B cell (primary cell): ENCODE measurements at regions not wholly inside any gene's neighbourhood (a gene's known extent, or its start where the extent isn't known, plus 50 kb on each side); places are given as distances from the start of the nearest gene placed in this dataset.

Experiments
- ATAC-seq: fragments of 200-7000 bp; cut with Tn5 transposase; one replicate; pipeline ENCODE4 v1.10.0; 2021; ENCODE audit warnings: low read depth, mild to moderate bottlenecking, moderate number of reproducible peaks, moderate library complexity
- CTCF ChIA-PET: fragments of 350-600 bp; sonication (Branson Sonifier 250); formaldehyde crosslinking; loops from one replicate; lab custom pipeline; 2021; ENCODE audit warnings: antibody characterized with exemption, inconsistent platforms; lab: Charles Lee
- POLR2A ChIA-PET: fragments of 350-600 bp; sonication (Branson Sonifier 250); formaldehyde crosslinking; loops from one replicate; lab custom pipeline; 2021; ENCODE audit warnings: antibody characterized with exemption; lab: Charles Lee
- DNase-seq: peaks from one replicate; pipeline ENCODE4 v3.0.0; 2013
- H2AFZ ChIP-seq: 2 replicates; pipeline ENCODE4 v1.6.1; 2012; ENCODE audit warnings: mild to moderate bottlenecking, low read depth, low read length; ENCODE audit not compliant: insufficient read depth, poor library complexity, severe bottlenecking
- H3K27ac ChIP-seq, 2 donors: 1 replicate in 1 of 2; 2 replicates in 1 of 2; pipeline ENCODE4 v1.5.1; 2012 to 2013; ENCODE audit warnings: low read length in 2 of 2, mild to moderate bottlenecking in 2 of 2, moderate library complexity in 1 of 2
- H3K27me3 ChIP-seq, 4 experiments: fragments of 200-600 bp in 1 of 4; sonication (generic) in 1 of 4; replicated peaks in 1 of 4; 1 replicate in 2 of 4; 2 replicates in 2 of 4; pipeline versions ENCODE4 v1.6.1 to v1.7.0; 2013 to 2016; ENCODE audit warnings: low read length in 3 of 4, mild to moderate bottlenecking in 2 of 4, mixed read lengths in 1 of 4, moderate library complexity in 1 of 4; ENCODE audit not compliant: insufficient read depth in 4 of 4, control insufficient read depth in 3 of 4; ENCODE audit errors: control extremely low read depth in 1 of 4
- H3K36me3 ChIP-seq, 2 experiments: replicated peaks in 1 of 2; 1 replicate in 1 of 2; 2 replicates in 1 of 2; pipeline versions ENCODE4 v1.6.1 to v1.7.1; 2013; ENCODE audit warnings: low read length in 1 of 2; ENCODE audit not compliant: insufficient read depth in 2 of 2, control insufficient read depth in 1 of 2; ENCODE audit errors: control extremely low read depth in 1 of 2, extremely low read depth in 1 of 2
- H3K4me1 ChIP-seq, 2 donors: fragments of 200-600 bp in 1 of 2; sonication (generic) in 1 of 2; 1 replicate in 1 of 2; 2 replicates in 1 of 2; pipeline versions ENCODE4 v1.5.1 to v1.6.1; 2013 to 2017; ENCODE audit warnings: low read length in 2 of 2; ENCODE audit not compliant: control insufficient read depth in 2 of 2, insufficient read depth in 2 of 2
- H3K4me2 ChIP-seq: replicated peaks from 2 replicates; pipeline ENCODE3; 2012; ENCODE audit warnings: mild to moderate bottlenecking, low read depth, low read length; ENCODE audit not compliant: poor library complexity, severe bottlenecking
- H3K4me3 ChIP-seq, 5 experiments: fragments of 200-600 bp in 1 of 5; sonication (generic) in 1 of 5; 1 replicate in 3 of 5; 2 replicates in 2 of 5; pipeline versions ENCODE4 v1.5.1 to v1.7.0; 2011 to 2016; ENCODE audit warnings: low read length in 4 of 5, mild to moderate bottlenecking in 4 of 5, low read depth in 2 of 5, control low read depth in 1 of 5, moderate library complexity in 1 of 5; ENCODE audit not compliant: insufficient read depth in 1 of 5; ENCODE audit errors: control extremely low read depth in 1 of 5, extremely low read depth in 1 of 5
- H3K79me2 ChIP-seq: fragments of 200-600 bp; sonication (generic); one replicate; pipeline ENCODE4 v1.6.0; 2016; ENCODE audit warnings: low read length; ENCODE audit not compliant: control insufficient read depth, insufficient read depth
- H3K9ac ChIP-seq: fragments of 200-600 bp; sonication (generic); 2 replicates; pipeline ENCODE4 v1.6.1; 2017; ENCODE audit warnings: mild to moderate bottlenecking, low read length, moderate library complexity
- H3K9me3 ChIP-seq, 3 donors: one replicate each; pipeline versions ENCODE4 v1.6.1 to v1.7.1; 2013; ENCODE audit warnings: low read length in 2 of 3; ENCODE audit not compliant: control insufficient read depth in 2 of 3, insufficient read depth in 1 of 3; ENCODE audit errors: control extremely low read depth in 1 of 3
- H4K20me1 ChIP-seq: 2 replicates; pipeline ENCODE4 v1.6.0; 2012; ENCODE audit warnings: mild to moderate bottlenecking, low read length; ENCODE audit not compliant: insufficient read depth, control insufficient read depth, poor library complexity, severe bottlenecking
- H3K27ac Mint-ChIP-seq: one replicate; pipeline ENCODE4 v1.8.0; 2021; ENCODE audit warnings: mixed read lengths
- H3K27me3 Mint-ChIP-seq: one replicate; pipeline ENCODE4 v1.8.0; 2021; ENCODE audit warnings: mixed read lengths
- H3K4me1 Mint-ChIP-seq: one replicate; pipeline ENCODE4 v1.8.0; 2021; ENCODE audit warnings: mixed read lengths
- H3K4me3 Mint-ChIP-seq: one replicate; pipeline ENCODE4 v1.8.0; 2021; ENCODE audit warnings: mixed read lengths
- H3K9me3 Mint-ChIP-seq: one replicate; pipeline ENCODE4 v1.8.0; 2022; ENCODE audit warnings: mixed read lengths; ENCODE audit not compliant: insufficient read depth
- CTCF ChIP-seq: fragments of 200-600 bp; IDR thresholded peaks from one replicate; pipeline ENCODE4 v1.8.0; 2022; ENCODE audit warnings: antibody characterized with exemption, mild to moderate bottlenecking
- EZH2 ChIP-seq: IDR thresholded peaks from 2 replicates; pipeline ENCODE4 v1.6.1; 2012; ENCODE audit warnings: borderline replicate concordance, low read depth, mild to moderate bottlenecking, moderate library complexity, low read length; ENCODE audit not compliant: insufficient read depth, poor library complexity, severe bottlenecking
- WGBS: methylation state at CpG from one replicate; pipeline ENCODE4 v1.1.5; 2013; ENCODE audit warnings: missing lambda C conversion rate; ENCODE audit not compliant: insufficient coverage; 5-methylcytosine and 5-hydroxymethylcytosine counted together
- intact Hi-C: fragments of 100-400 bp; cut with micrococcal nuclease; formaldehyde crosslinking; loops from one replicate; pipeline ENCODE4 v1.10.0; 2022

- Histone ChIP-seq H2AFZ (no peak overlapping the region), H3K4me3 (no peak overlapping the region), H3K9me3 (peaks cover 1 to 9% (median 4%) of the 10 kb centered on the region in 3 donors), H3K9ac (no peak overlapping the region), H3K4me1 (no peaks in the 10 kb centered on the region), H3K4me2 (no peak overlapping the region), H3K79me2 (no peaks in the 10 kb centered on the region), H3K36me3 (no peaks in the 10 kb centered on the region), H3K27me3 (no peaks in the 10 kb centered on the region), H4K20me1 (no peaks in the 10 kb centered on the region), H3K27ac (no peak overlapping the region)
- intact Hi-C loops = no loop called here
- Mint-ChIP-seq H3K4me1 (no peaks in the 10 kb centered on the region), H3K27ac (no peak overlapping the region), H3K4me3 (no peak overlapping the region), H3K9me3 (peaks cover 8% of the 10 kb centered on the region), H3K27me3 (no peaks in the 10 kb centered on the region)
- no peak for TF ChIP-seq CTCF
- TF ChIP-seq EZH2 = no peak
- no peak for DNase-seq
- CTCF ChIA-PET = no interaction called here
- POLR2A ChIA-PET = no interaction called here
- no CpG with 5 or more reads among the region's 1 CpG for WGBS
- ATAC-seq = no peak
Observed at GRCh38 chr21:21963911-21964310, 965.7 kb downstream of the NCAM2 start.

- no peaks in the 10 kb centered on the region for H4K20me1 ChIP-seq
- Mint-ChIP-seq H3K9me3 (peaks cover 8% of the 10 kb centered on the region), H3K4me1 (no peaks in the 10 kb centered on the region), H3K4me3 (no peak overlapping the region), H3K27me3 (no peaks in the 10 kb centered on the region), H3K27ac (no peak overlapping the region)
- H3K9me3 ChIP-seq = peaks cover 0 to 7% (median 4%) of the 10 kb centered on the region in 3 donors
- no peak overlapping the region for H3K4me2 ChIP-seq
- TF ChIP-seq CTCF (no peak), EZH2 (no peak)
- no peak overlapping the region for H2AFZ ChIP-seq
- no peaks in the 10 kb centered on the region for H3K36me3 ChIP-seq
- 0% methylated on average over 1 of the region's 2 CpGs for WGBS
- no peak overlapping the region for H3K27ac ChIP-seq
- no peaks in the 10 kb centered on the region for H3K79me2 ChIP-seq
- ChIA-PET POLR2A (no interaction called here), CTCF (no interaction called here)
- H3K4me1 ChIP-seq = no peaks in the 10 kb centered on the region
- intact Hi-C loops = no loop called here
- H3K4me3 ChIP-seq = no peak overlapping the region
- H3K27me3 ChIP-seq = no peaks in the 10 kb centered on the region
- no peak overlapping the region for H3K9ac ChIP-seq
- ATAC-seq (no peak), DNase-seq (no peak)
Observed at GRCh38 chr21:21968810-21969209, 970.6 kb downstream of the NCAM2 start.
